ENCODE measurements at regions not wholly inside any gene's neighbourhood (a gene's known extent, or its start where the extent isn't known, plus 50 kb on each side); places are given as distances from the start of the nearest gene placed in this dataset.

GRCh38 chr10:44087403-44087802 is 297.5 kb downstream of the CXCL12 start:
- TF ChIP-seq POLR2A (IDR thresholded peaks at IDR 0.05), result no peak
- TF ChIP-seq CTCF (IDR thresholded peaks at IDR 0.05 in 8 of 11, conservative IDR thresholded peaks at IDR 0.05 in 3 of 11), result no peak
- TF ChIP-seq POLR2AphosphoS5 (IDR thresholded peaks at IDR 0.05), result no peak
- Histone ChIP-seq H3K27me3 (replicated peaks in 1 of 7) (peaks cover 0 to 8% (median 0%) of the 10 kb centered on the region in 7 donors), H3K9me3 (peaks cover 0 to 13% (median 4%) of the 10 kb centered on the region in 8 donors), H3K4me3 (no peak overlapping the region), H3K4me1 (no peaks in the 10 kb centered on the region), H3K27ac (no peak overlapping the region), H3K36me3 (no peaks in the 10 kb centered on the region)
- no peak for DNase-seq
- intact Hi-C loops (cut with DNase I; ENCODE audit: low total_unique reads), result no loop called here

- no peak for DNase-seq
- H3K27me3 ChIP-seq (replicated peaks in 1 of 7), result peaks cover 0 to 3% (median 0%) of the 10 kb centered on the region in 7 donors
- no peak overlapping the region for H3K4me3 ChIP-seq
- WGBS, 5 donors, result 78 to 91% (median 83%) methylated on average over 3 of the region's 3 CpGs
- TF ChIP-seq CTCF (IDR thresholded peaks at IDR 0.05 in 8 of 11, conservative IDR thresholded peaks at IDR 0.05 in 3 of 11) (no peak), POLR2AphosphoS5 (IDR thresholded peaks at IDR 0.05) (no peak), POLR2A (IDR thresholded peaks at IDR 0.05) (no peak)
- H3K4me1 ChIP-seq, result no peaks in the 10 kb centered on the region
- H3K27ac ChIP-seq, result no peak overlapping the region
- no peaks in the 10 kb centered on the region for H3K36me3 ChIP-seq
- intact Hi-C loops (cut with DNase I; ENCODE audit: low total_unique reads), result no loop called here
- no peaks in the 10 kb centered on the region for H3K9me3 ChIP-seq
These were observed 301.0 kb downstream of the CXCL12 start for GRCh38 chr10:44083719-44084400.

DNA sequence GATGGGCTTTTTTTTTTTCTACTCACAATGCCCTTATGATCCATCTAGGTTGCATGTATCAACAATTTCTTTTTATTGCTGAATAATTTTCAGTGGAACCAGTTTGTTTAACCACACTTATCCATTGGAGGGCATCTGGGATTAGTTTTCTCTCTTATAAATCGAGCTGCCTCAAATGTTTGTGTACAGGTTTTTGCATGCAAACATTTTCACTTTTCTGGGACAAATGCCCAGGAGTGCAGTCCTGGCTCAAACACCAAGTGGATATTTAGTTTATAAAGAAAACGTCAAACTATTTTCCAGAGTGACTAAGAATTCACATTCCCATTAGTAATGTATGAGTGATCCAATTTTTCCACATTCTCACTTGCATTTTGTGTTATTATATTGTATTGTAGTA is 313.4 kb downstream of the CXCL12 start:
- intact Hi-C loops (cut with DNase I; ENCODE audit: low total_unique reads), result no loop called here
- H3K36me3 ChIP-seq, result no peaks in the 10 kb centered on the region
- H3K4me3 ChIP-seq, result no peak overlapping the region
- no peaks in the 10 kb centered on the region for H3K4me1 ChIP-seq
- 61 to 79% (median 67%) methylated on average over 2 of the region's 2 CpGs for WGBS, 5 donors
- peaks cover 0 to 18% (median 6%) of the 10 kb centered on the region in 8 donors for H3K9me3 ChIP-seq
- H3K27me3 ChIP-seq (replicated peaks in 1 of 7), result no peaks in the 10 kb centered on the region
- H3K27ac ChIP-seq, result no peak overlapping the region
- no peak for DNase-seq
- TF ChIP-seq POLR2A (IDR thresholded peaks at IDR 0.05) (no peak), POLR2AphosphoS5 (IDR thresholded peaks at IDR 0.05) (no peak), CTCF (IDR thresholded peaks at IDR 0.05 in 8 of 11, conservative IDR thresholded peaks at IDR 0.05 in 3 of 11) (no peak)

DNA sequence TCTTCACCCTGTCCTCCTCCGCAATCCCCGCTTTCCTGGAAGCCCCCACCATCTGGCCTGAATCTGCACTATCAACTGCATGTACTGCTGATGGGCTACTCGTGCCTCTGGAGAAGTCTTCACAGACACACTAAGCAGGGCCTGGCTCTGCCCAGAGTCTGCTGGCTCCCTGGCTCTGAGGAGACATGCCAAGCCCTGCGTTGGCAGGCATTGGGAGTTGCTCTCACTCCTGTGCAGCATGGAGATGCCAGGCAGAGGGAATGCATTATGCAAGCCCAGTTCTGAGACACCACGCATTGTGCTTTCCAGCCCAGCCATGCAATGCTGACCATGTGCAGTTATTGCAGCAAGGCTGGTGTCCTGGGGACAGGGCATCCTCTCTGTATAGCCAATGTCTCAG is 314.6 kb downstream of the CXCL12 start:
- WGBS, 5 donors, result 86 to 93% (median 89%) methylated on average over 5 of the region's 5 CpGs
- Histone ChIP-seq H3K4me3 (no peak overlapping the region), H3K4me1 (no peaks in the 10 kb centered on the region), H3K36me3 (no peaks in the 10 kb centered on the region), H3K9me3 (peaks cover 0 to 9% (median 2%) of the 10 kb centered on the region in 8 donors), H3K27me3 (replicated peaks in 1 of 7) (no peaks in the 10 kb centered on the region), H3K27ac (no peak overlapping the region)
- no peak for DNase-seq
- intact Hi-C loops (cut with DNase I; ENCODE audit: low total_unique reads), result no loop called here
- no peak for TF ChIP-seq POLR2AphosphoS5 (IDR thresholded peaks at IDR 0.05)
- TF ChIP-seq POLR2A (IDR thresholded peaks at IDR 0.05), result no peak
- TF ChIP-seq CTCF (IDR thresholded peaks at IDR 0.05 in 8 of 11, conservative IDR thresholded peaks at IDR 0.05 in 3 of 11), result no peak
